ENCODE measurements at regions not wholly inside any gene's neighbourhood (a gene's known extent, or its start where the extent isn't known, plus 50 kb on each side); places are given as distances from the start of the nearest gene placed in this dataset.

GRCh38 chr12:116469344-116469743 is 89.8 kb upstream of the MAP1LC3B2 start:
- TF ChIP-seq REST (IDR thresholded peaks at IDR 0.05; ENCODE audit: insufficient read depth in 1 of 2, low read depth in 2 of 2, low read length in 1 of 2) (no peak), POLR2AphosphoS5 (IDR thresholded peaks at IDR 0.05; ENCODE audit: low read depth, low read length) (no peak)
- TF ChIP-seq, protein P1, sequence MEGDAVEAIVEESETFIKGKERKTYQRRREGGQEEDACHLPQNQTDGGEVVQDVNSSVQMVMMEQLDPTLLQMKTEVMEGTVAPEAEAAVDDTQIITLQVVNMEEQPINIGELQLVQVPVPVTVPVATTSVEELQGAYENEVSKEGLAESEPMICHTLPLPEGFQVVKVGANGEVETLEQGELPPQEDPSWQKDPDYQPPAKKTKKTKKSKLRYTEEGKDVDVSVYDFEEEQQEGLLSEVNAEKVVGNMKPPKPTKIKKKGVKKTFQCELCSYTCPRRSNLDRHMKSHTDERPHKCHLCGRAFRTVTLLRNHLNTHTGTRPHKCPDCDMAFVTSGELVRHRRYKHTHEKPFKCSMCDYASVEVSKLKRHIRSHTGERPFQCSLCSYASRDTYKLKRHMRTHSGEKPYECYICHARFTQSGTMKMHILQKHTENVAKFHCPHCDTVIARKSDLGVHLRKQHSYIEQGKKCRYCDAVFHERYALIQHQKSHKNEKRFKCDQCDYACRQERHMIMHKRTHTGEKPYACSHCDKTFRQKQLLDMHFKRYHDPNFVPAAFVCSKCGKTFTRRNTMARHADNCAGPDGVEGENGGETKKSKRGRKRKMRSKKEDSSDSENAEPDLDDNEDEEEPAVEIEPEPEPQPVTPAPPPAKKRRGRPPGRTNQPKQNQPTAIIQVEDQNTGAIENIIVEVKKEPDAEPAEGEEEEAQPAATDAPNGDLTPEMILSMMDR (IDR thresholded peaks at IDR 0.05): no peak

All from Panc1 (cell line).